Neural progenitor cell (in vitro differentiated cells): ENCODE measurements at regions not wholly inside any gene's neighbourhood (a gene's known extent, or its start where the extent isn't known, plus 50 kb on each side); places are given as distances from the start of the nearest gene placed in this dataset.

Experiments used
- DNase-seq: peaks from one replicate; pipeline ENCODE4 v3.0.0-alpha.2; 2016; ENCODE audit warnings: low spot score
- H2AFZ ChIP-seq: fragments of 200-600 bp; sonication (generic); replicated peaks from 2 replicates; pipeline ENCODE4 v1.6.1; 2016; ENCODE audit warnings: antibody characterized with exemption
- H3F3A ChIP-seq: fragments of 200-600 bp; sonication (generic); 2 replicates; pipeline ENCODE4 v1.6.1; 2016; ENCODE audit warnings: antibody characterized with exemption, low read depth
- H3K27ac ChIP-seq: fragments of 200-600 bp; sonication (generic); 2 replicates; pipeline ENCODE4 v1.5.1; 2016; ENCODE audit warnings: mild to moderate bottlenecking
- H3K27me3 ChIP-seq: fragments of 200-600 bp; sonication (generic); 2 replicates; pipeline ENCODE4 v1.6.1; 2016; ENCODE audit warnings: mild to moderate bottlenecking, moderate library complexity
- H3K36me3 ChIP-seq: fragments of 200-600 bp; sonication (generic); 2 replicates; pipeline ENCODE4 v1.5.1; 2016
- H3K4me1 ChIP-seq: fragments of 200-600 bp; sonication (generic); 2 replicates; pipeline ENCODE4 v1.6.1; 2016; ENCODE audit warnings: mixed run types
- H3K4me2 ChIP-seq: fragments of 200-600 bp; sonication (generic); 2 replicates; pipeline ENCODE4 v1.6.1; 2016
- H3K4me3 ChIP-seq: fragments of 200-600 bp; sonication (generic); 2 replicates; pipeline ENCODE4 v1.5.1; 2016
- H3K79me2 ChIP-seq: fragments of 200-600 bp; sonication (generic); 2 replicates; pipeline ENCODE4 v1.6.1; 2016; ENCODE audit warnings: low read depth
- H3K9ac ChIP-seq: fragments of 200-600 bp; sonication (generic); 2 replicates; pipeline ENCODE4 v1.6.1; 2016
- H3K9me3 ChIP-seq: fragments of 200-600 bp; sonication (generic); 2 replicates; pipeline ENCODE4 v1.5.1; 2016; ENCODE audit warnings: low read depth
- H4K20me1 ChIP-seq: fragments of 200-600 bp; sonication (generic); 2 replicates; pipeline ENCODE4 v1.6.1; 2016; ENCODE audit warnings: low read depth
- H3K27ac Mint-ChIP-seq: 3 replicates; pipeline ENCODE4 v1.8.0; 2021; ENCODE audit warnings: mixed read lengths
- H3K27me3 Mint-ChIP-seq: 2 replicates; pipeline ENCODE4 v1.8.0; 2022; ENCODE audit warnings: low read depth, mild to moderate bottlenecking, inconsistent platforms, moderate library complexity, mixed read lengths; ENCODE audit not compliant: insufficient read depth
- H3K36me3 Mint-ChIP-seq: 3 replicates; pipeline ENCODE4 v1.8.0; 2021; ENCODE audit warnings: mixed read lengths
- H3K4me1 Mint-ChIP-seq: 3 replicates; pipeline ENCODE4 v1.8.0; 2021; ENCODE audit warnings: mixed read lengths
- H3K4me3 Mint-ChIP-seq: 3 replicates; pipeline ENCODE4 v1.8.0; 2021; ENCODE audit warnings: mild to moderate bottlenecking, moderate library complexity, mixed read lengths
- H3K9me3 Mint-ChIP-seq: 3 replicates; pipeline ENCODE4 v1.8.0; 2020; ENCODE audit warnings: mixed read lengths
- CTCF ChIP-seq: fragments of 200-600 bp; sonication (generic); IDR thresholded peaks from 2 replicates; pipeline ENCODE4 v1.5.1; 2017; ENCODE audit warnings: antibody characterized with exemption, mild to moderate bottlenecking
- EZH2 ChIP-seq: fragments of 200-600 bp; sonication (generic); IDR thresholded peaks from 2 replicates; pipeline ENCODE4 v1.6.1; 2017; ENCODE audit warnings: antibody characterized with exemption, mild to moderate bottlenecking, moderate library complexity
- EZH2phosphoT487 ChIP-seq: fragments of 200-600 bp; sonication (generic); IDR thresholded peaks from 2 replicates; pipeline ENCODE4 v1.6.1; 2017; ENCODE audit warnings: antibody characterized with exemption

- no peaks in the 10 kb centered on the region for H4K20me1 ChIP-seq
- TF ChIP-seq EZH2phosphoT487 (no peak), EZH2 (no peak), CTCF (no peak)
- no peak for DNase-seq
- no peak overlapping the region for H3K9ac ChIP-seq
- H3K4me1 ChIP-seq = no peaks in the 10 kb centered on the region
- no peaks in the 10 kb centered on the region for H3K27me3 ChIP-seq
- Mint-ChIP-seq H3K27ac (no peak overlapping the region), H3K4me3 (no peak overlapping the region), H3K36me3 (no peaks in the 10 kb centered on the region), H3K4me1 (no peaks in the 10 kb centered on the region), H3K9me3 (no peaks in the 10 kb centered on the region), H3K27me3 (no peaks in the 10 kb centered on the region)
- no peaks in the 10 kb centered on the region for H3K36me3 ChIP-seq
- no peak overlapping the region for H3K4me3 ChIP-seq
- H3K27ac ChIP-seq = no peak overlapping the region
- no peak overlapping the region for H2AFZ ChIP-seq
- no peaks in the 10 kb centered on the region for H3K9me3 ChIP-seq
- H3F3A ChIP-seq = no peaks in the 10 kb centered on the region
- no peaks in the 10 kb centered on the region for H3K79me2 ChIP-seq
- H3K4me2 ChIP-seq = no peak overlapping the region
Measured at GRCh38 chr4:131367441-131367840, 1781.7 kb upstream of the PCDH10 start.

- no peak for DNase-seq
- Histone ChIP-seq H3K4me1 (no peaks in the 10 kb centered on the region), H3K4me2 (no peak overlapping the region), H3K4me3 (no peak overlapping the region), H3K36me3 (no peaks in the 10 kb centered on the region), H3K79me2 (no peaks in the 10 kb centered on the region), H3K9me3 (no peaks in the 10 kb centered on the region), H4K20me1 (no peaks in the 10 kb centered on the region), H3K27ac (no peak overlapping the region), H3K9ac (no peak overlapping the region), H3F3A (no peaks in the 10 kb centered on the region), H2AFZ (no peak overlapping the region), H3K27me3 (no peaks in the 10 kb centered on the region)
- Mint-ChIP-seq H3K27me3 (no peaks in the 10 kb centered on the region), H3K9me3 (no peaks in the 10 kb centered on the region), H3K4me1 (no peaks in the 10 kb centered on the region), H3K36me3 (no peaks in the 10 kb centered on the region), H3K27ac (no peak overlapping the region), H3K4me3 (no peak overlapping the region)
- TF ChIP-seq CTCF (no peak), EZH2 (no peak), EZH2phosphoT487 (no peak)
Measured at GRCh38 chr4:131370846-131371245, 1778.2 kb upstream of the PCDH10 start.

- H3K9me3 Mint-ChIP-seq = no peaks in the 10 kb centered on the region
- no peak overlapping the region for H3K4me2 ChIP-seq
- no peaks in the 10 kb centered on the region for H3K79me2 ChIP-seq
- no peaks in the 10 kb centered on the region for H3K4me1 ChIP-seq
- no peak overlapping the region for H2AFZ ChIP-seq
- DNase-seq = no peak
- H4K20me1 ChIP-seq = no peaks in the 10 kb centered on the region
- H3K4me3 ChIP-seq = no peak overlapping the region
- H3K4me3 Mint-ChIP-seq = no peak overlapping the region
- H3F3A ChIP-seq = no peaks in the 10 kb centered on the region
- H3K27ac Mint-ChIP-seq = no peak overlapping the region
- no peaks in the 10 kb centered on the region for H3K27me3 Mint-ChIP-seq
- no peaks in the 10 kb centered on the region for H3K27me3 ChIP-seq
- H3K36me3 Mint-ChIP-seq = no peaks in the 10 kb centered on the region
- H3K36me3 ChIP-seq = no peaks in the 10 kb centered on the region
- H3K4me1 Mint-ChIP-seq = no peaks in the 10 kb centered on the region
- H3K27ac ChIP-seq = no peak overlapping the region
- no peaks in the 10 kb centered on the region for H3K9me3 ChIP-seq
- H3K9ac ChIP-seq = no peak overlapping the region
- TF ChIP-seq EZH2 (no peak), CTCF (no peak), EZH2phosphoT487 (no peak)
Measured at GRCh38 chr4:131381055-131381454, 1768.0 kb upstream of the PCDH10 start.

GRCh38 chr4:131382839-131383238 lies 1766.3 kb upstream of the PCDH10 start:
- Mint-ChIP-seq H3K36me3 (no peaks in the 10 kb centered on the region), H3K27ac (no peak overlapping the region), H3K4me1 (no peaks in the 10 kb centered on the region), H3K27me3 (no peaks in the 10 kb centered on the region), H3K4me3 (no peak overlapping the region), H3K9me3 (no peaks in the 10 kb centered on the region)
- H3K27me3 ChIP-seq = no peaks in the 10 kb centered on the region
- no peak overlapping the region for H2AFZ ChIP-seq
- H3K27ac ChIP-seq = no peak overlapping the region
- no peaks in the 10 kb centered on the region for H3K79me2 ChIP-seq
- no peaks in the 10 kb centered on the region for H4K20me1 ChIP-seq
- no peak overlapping the region for H3K4me2 ChIP-seq
- H3K9ac ChIP-seq = no peak overlapping the region
- no peaks in the 10 kb centered on the region for H3K4me1 ChIP-seq
- no peaks in the 10 kb centered on the region for H3K9me3 ChIP-seq
- no peaks in the 10 kb centered on the region for H3K36me3 ChIP-seq
- no peak for DNase-seq
- H3F3A ChIP-seq = no peaks in the 10 kb centered on the region
- TF ChIP-seq CTCF (no peak), EZH2phosphoT487 (no peak), EZH2 (no peak)
- H3K4me3 ChIP-seq = no peak overlapping the region
